C4-2B (cell line): ENCODE measurements at regions not wholly inside any gene's neighbourhood (a gene's known extent, or its start where the extent isn't known, plus 50 kb on each side); places are given as distances from the start of the nearest gene placed in this dataset.

Experiments
- ZFX ChIP-seq: fragments of 450-650 bp; IDR thresholded peaks from 2 replicates; pipeline ENCODE4 v1.6.1; 2017
- TF ChIP-seq, protein P1 (sequence below): fragments of 450-650 bp; conservative IDR thresholded peaks from 2 replicates; pipeline ENCODE4 v1.5.1; 2017; ENCODE audit warnings: mild to moderate bottlenecking

DNA sequence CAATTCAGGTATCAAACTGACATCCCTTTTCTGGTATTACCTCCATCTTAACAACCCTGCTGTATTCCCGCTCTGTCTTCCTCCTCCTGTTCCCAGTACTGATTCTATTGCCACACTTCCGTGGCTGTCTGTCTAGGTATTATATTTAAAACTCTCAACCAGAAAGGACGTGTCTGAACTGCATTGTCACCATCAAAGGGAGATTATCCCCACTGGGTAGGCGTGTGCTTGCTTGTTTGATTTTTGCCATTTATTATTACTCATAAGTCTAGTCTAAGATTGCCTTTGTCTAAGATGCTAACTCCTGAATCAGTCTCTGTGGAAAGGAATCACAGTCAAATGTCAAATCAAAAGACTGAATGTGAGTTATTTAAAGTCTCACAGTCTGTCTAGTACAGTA is 650.1 kb downstream of the KCNT2 start:
- TF ChIP-seq, protein P1, sequence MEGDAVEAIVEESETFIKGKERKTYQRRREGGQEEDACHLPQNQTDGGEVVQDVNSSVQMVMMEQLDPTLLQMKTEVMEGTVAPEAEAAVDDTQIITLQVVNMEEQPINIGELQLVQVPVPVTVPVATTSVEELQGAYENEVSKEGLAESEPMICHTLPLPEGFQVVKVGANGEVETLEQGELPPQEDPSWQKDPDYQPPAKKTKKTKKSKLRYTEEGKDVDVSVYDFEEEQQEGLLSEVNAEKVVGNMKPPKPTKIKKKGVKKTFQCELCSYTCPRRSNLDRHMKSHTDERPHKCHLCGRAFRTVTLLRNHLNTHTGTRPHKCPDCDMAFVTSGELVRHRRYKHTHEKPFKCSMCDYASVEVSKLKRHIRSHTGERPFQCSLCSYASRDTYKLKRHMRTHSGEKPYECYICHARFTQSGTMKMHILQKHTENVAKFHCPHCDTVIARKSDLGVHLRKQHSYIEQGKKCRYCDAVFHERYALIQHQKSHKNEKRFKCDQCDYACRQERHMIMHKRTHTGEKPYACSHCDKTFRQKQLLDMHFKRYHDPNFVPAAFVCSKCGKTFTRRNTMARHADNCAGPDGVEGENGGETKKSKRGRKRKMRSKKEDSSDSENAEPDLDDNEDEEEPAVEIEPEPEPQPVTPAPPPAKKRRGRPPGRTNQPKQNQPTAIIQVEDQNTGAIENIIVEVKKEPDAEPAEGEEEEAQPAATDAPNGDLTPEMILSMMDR, result no peak
- no peak for TF ChIP-seq ZFX
